A673 (cell line): ENCODE measurements at regions not wholly inside any gene's neighbourhood (a gene's known extent, or its start where the extent isn't known, plus 50 kb on each side); places are given as distances from the start of the nearest gene placed in this dataset.

Experiments used
- BruUV-seq: library from RNA; stranded (reverse); fragments of 400-500 nt; replicated peaks from 2 replicates; lab custom pipeline; 2021; lab: Mats Ljungman, UMichigan
- CTCF ChIA-PET: fragments of 300-600 bp; sonication (Branson Sonifier 250); formaldehyde crosslinking; loops from one replicate; lab custom pipeline; 2022; ENCODE audit warnings: antibody characterized with exemption; lab: Charles Lee
- POLR2A ChIA-PET: fragments of 300-600 bp; sonication (Branson Sonifier 250); formaldehyde crosslinking; loops from one replicate; lab custom pipeline; 2022; ENCODE audit warnings: antibody characterized with exemption; ENCODE audit not compliant: low non-redundant PET; lab: Charles Lee
- DNase-seq: peaks from one replicate; pipeline ENCODE4 v3.0.0-alpha.2; 2015; ENCODE audit warnings: low spot score
- H3K27ac ChIP-seq: fragments of 200-600 bp; sonication (generic); 2 replicates; pipeline ENCODE4 v1.5.1; 2016; ENCODE audit warnings: mixed run types, low read depth, mild to moderate bottlenecking, mixed read lengths, antibody characterized with exemption, low read length; ENCODE audit not compliant: poor library complexity, severe bottlenecking
- H3K27me3 ChIP-seq: fragments of 200-600 bp; sonication (generic); replicated peaks from 2 replicates; pipeline ENCODE4 v1.6.1; 2017; ENCODE audit warnings: mixed run types, low read depth, mild to moderate bottlenecking, mixed read lengths, antibody characterized with exemption, low read length; ENCODE audit not compliant: insufficient read depth, poor library complexity
- H3K36me3 ChIP-seq: fragments of 200-600 bp; sonication (generic); 2 replicates; pipeline ENCODE4 v1.6.1; 2016; ENCODE audit warnings: mixed run types, mild to moderate bottlenecking, mixed read lengths, antibody characterized with exemption, low read length; ENCODE audit not compliant: insufficient read depth, poor library complexity, severe bottlenecking
- H3K4me1 ChIP-seq: fragments of 200-600 bp; sonication (generic); 2 replicates; pipeline ENCODE4 v1.6.1; 2017; ENCODE audit warnings: mixed run types, mild to moderate bottlenecking, mixed read lengths, antibody characterized with exemption, low read length; ENCODE audit not compliant: insufficient read depth, poor library complexity, severe bottlenecking
- H3K4me3 ChIP-seq: fragments of 200-600 bp; sonication (generic); 2 replicates; pipeline ENCODE4 v1.5.1; 2016; ENCODE audit warnings: low read depth, mixed run types, mild to moderate bottlenecking, mixed read lengths, low read length; ENCODE audit not compliant: poor library complexity, severe bottlenecking
- H3K9me3 ChIP-seq: fragments of 200-600 bp; sonication (generic); 2 replicates; pipeline ENCODE4 v1.6.1; 2016; ENCODE audit warnings: mixed run types, low read depth, mild to moderate bottlenecking, mixed read lengths, antibody characterized with exemption, low read length; ENCODE audit not compliant: poor library complexity, severe bottlenecking
- CTCF ChIP-seq: fragments of 300-800, 200-600 bp; sonication (generic); conservative IDR thresholded peaks from 2 replicates; pipeline ENCODE4 v1.5.1; 2017; ENCODE audit warnings: low read depth, mild to moderate bottlenecking, antibody characterized with exemption, low read length, moderate library complexity, mixed read lengths
- EZH2 ChIP-seq: fragments of 200-600 bp; sonication (generic); IDR thresholded peaks from 2 replicates; pipeline ENCODE4 v1.6.1; 2017; ENCODE audit warnings: borderline replicate concordance, low read depth, mild to moderate bottlenecking, mixed read lengths, antibody characterized with exemption, low read length; ENCODE audit not compliant: poor library complexity, severe bottlenecking
- intact Hi-C: fragments of 100-400 bp; cut with micrococcal nuclease; formaldehyde crosslinking; loops from one replicate; pipeline ENCODE4 v1.10.0; 2022; ENCODE audit not compliant: unreplicated experiment

- no peak overlapping the region for H3K27ac ChIP-seq
- H3K27me3 ChIP-seq: peaks cover 6% of the 10 kb centered on the region
- no peaks in the 10 kb centered on the region for H3K4me1 ChIP-seq
- no peaks in the 10 kb centered on the region for H3K9me3 ChIP-seq
- POLR2A ChIA-PET: no interaction called here
- CTCF ChIA-PET: no interaction called here
- no peak for TF ChIP-seq CTCF
- no peak for TF ChIP-seq EZH2
- no peaks in the 10 kb centered on the region for H3K36me3 ChIP-seq
- DNase-seq: no peak
- H3K4me3 ChIP-seq: no peak overlapping the region
- no TSS peak for BruUV-seq
- intact Hi-C loops: no loop called here
Observed at GRCh38 chr18:55106466-55106865, 147.2 kb upstream of the CCDC68 start.

GRCh38 chr18:55105873-55106272 is 146.6 kb upstream of the CCDC68 start:
- ChIA-PET CTCF (no interaction called here), POLR2A (no interaction called here)
- no peak overlapping the region for H3K4me3 ChIP-seq
- no TSS peak for BruUV-seq
- no peak for DNase-seq
- no peak for TF ChIP-seq CTCF
- TF ChIP-seq EZH2: no peak
- no peaks in the 10 kb centered on the region for H3K9me3 ChIP-seq
- no peak overlapping the region for H3K27ac ChIP-seq
- intact Hi-C loops: no loop called here
- no peaks in the 10 kb centered on the region for H3K4me1 ChIP-seq
- no peaks in the 10 kb centered on the region for H3K36me3 ChIP-seq
- H3K27me3 ChIP-seq: peaks cover 3% of the 10 kb centered on the region

- H3K4me3 ChIP-seq: no peak overlapping the region
- H3K9me3 ChIP-seq: no peaks in the 10 kb centered on the region
- TF ChIP-seq EZH2 (no peak), CTCF (no peak)
- no peaks in the 10 kb centered on the region for H3K36me3 ChIP-seq
- no peak overlapping the region for H3K27ac ChIP-seq
- CTCF ChIA-PET: no interaction called here
- no peaks in the 10 kb centered on the region for H3K27me3 ChIP-seq
- BruUV-seq: no TSS peak
- no peaks in the 10 kb centered on the region for H3K4me1 ChIP-seq
- POLR2A ChIA-PET: no interaction called here
- intact Hi-C loops: no loop called here
- no peak for DNase-seq
Observed at GRCh38 chr18:55102958-55103456, 143.7 kb upstream of the CCDC68 start.
